HL-60 (cell line): ENCODE measurements at regions not wholly inside any gene's neighbourhood (a gene's known extent, or its start where the extent isn't known, plus 50 kb on each side); places are given as distances from the start of the nearest gene placed in this dataset.

Experiments
- DNase-seq, 2 experiments: peaks; one replicate each; pipeline ENCODE4 v3.0.0-alpha.2; 2010 to 2020; ENCODE audit warnings: low read depth in 1 of 2, low spot score in 1 of 2
- H3K27ac ChIP-seq: fragments of 250-450 bp; sonication (Bioruptor Pico); replicated peaks from 2 replicates; pipeline ENCODE4 v1.5.1; 2020; ENCODE audit warnings: mild to moderate bottlenecking, moderate library complexity
- H3K27me3 ChIP-seq: fragments of 250-450 bp; sonication (Bioruptor Pico); 2 replicates; pipeline ENCODE4 v1.5.1; 2021; ENCODE audit warnings: mild to moderate bottlenecking, moderate library complexity; ENCODE audit not compliant: insufficient read depth, poor library complexity, severe bottlenecking
- H3K4me3 ChIP-seq: replicated peaks from 2 replicates; pipeline ENCODE4 v1.5.1; 2011; ENCODE audit warnings: mild to moderate bottlenecking, control low read depth, low read length; ENCODE audit not compliant: insufficient read depth
- CTCF ChIP-seq: IDR thresholded peaks from one replicate; pipeline ENCODE4 v1.5.1; 2011; ENCODE audit warnings: low read length, control low read depth, inconsistent platforms; ENCODE audit not compliant: insufficient read depth
- GABPA ChIP-seq: IDR thresholded peaks from 2 replicates; pipeline ENCODE4 v1.6.1; 2012; ENCODE audit warnings: low read depth
- POLR2AphosphoS5 ChIP-seq: IDR thresholded peaks from 2 replicates; pipeline ENCODE4 v1.6.1; 2012; ENCODE audit warnings: low read depth
- REST ChIP-seq: IDR thresholded peaks from 2 replicates; pipeline ENCODE4 v1.6.1; 2012; ENCODE audit warnings: low read depth; ENCODE audit not compliant: insufficient replicate concordance
- SPI1 ChIP-seq: IDR thresholded peaks from 2 replicates; pipeline ENCODE4 v1.6.1; 2012; ENCODE audit warnings: low read depth, mild to moderate bottlenecking, borderline replicate concordance

- no peak overlapping the region for H3K4me3 ChIP-seq
- no peak for TF ChIP-seq GABPA
- H3K27ac ChIP-seq, result no peak overlapping the region
- H3K27me3 ChIP-seq, result no peaks in the 10 kb centered on the region
- DNase-seq, result no peak
Observed at GRCh38 chr14:55909879-55910278, 208.3 kb upstream of the PELI2 start.

GRCh38 chr14:55910601-55911243 is 207.5 kb upstream of the PELI2 start:
- TF ChIP-seq GABPA (no peak), SPI1 (no peak), REST (no peak), POLR2AphosphoS5 (no peak), CTCF (no peak)
- Histone ChIP-seq H3K27me3 (no peaks in the 10 kb centered on the region), H3K4me3 (no peak overlapping the region), H3K27ac (no peak overlapping the region)
- DNase-seq, result no peak

GRCh38 chr14:55911776-55912175 is 206.4 kb upstream of the PELI2 start:
- TF ChIP-seq REST, result no peak
- H3K27ac ChIP-seq, result no peak overlapping the region
- H3K27me3 ChIP-seq, result no peaks in the 10 kb centered on the region
- DNase-seq, result no peak
- no peak overlapping the region for H3K4me3 ChIP-seq

- H3K4me3 ChIP-seq, result no peak overlapping the region
Observed at GRCh38 chr14:55912344-55912743, 205.9 kb upstream of the PELI2 start.

More at GRCh38 chr14:55912344-55912743, 205.9 kb upstream of the PELI2 start:
- Histone ChIP-seq H3K27ac (no peak overlapping the region), H3K27me3 (no peaks in the 10 kb centered on the region)
- no peak for DNase-seq
- TF ChIP-seq POLR2AphosphoS5, result no peak
- no peak for TF ChIP-seq REST
- TF ChIP-seq SPI1, result no peak
- TF ChIP-seq CTCF, result no peak
- TF ChIP-seq GABPA, result no peak
